OCI-LY7 (cell line): ENCODE measurements at regions not wholly inside any gene's neighbourhood (a gene's known extent, or its start where the extent isn't known, plus 50 kb on each side); places are given as distances from the start of the nearest gene placed in this dataset.

Experiments used
- BruUV-seq: library from RNA; stranded (reverse); fragments of 400-500 nt; replicated peaks from 2 replicates; lab custom pipeline; 2021; lab: Mats Ljungman, UMichigan
- CTCF ChIA-PET: fragments of 300-600 bp; sonication (Branson Sonifier 250); formaldehyde crosslinking; loops from one replicate; lab custom pipeline; 2022; ENCODE audit warnings: antibody characterized with exemption; ENCODE audit not compliant: unreplicated experiment; lab: Charles Lee
- POLR2A ChIA-PET: fragments of 300-600 bp; sonication (Branson Sonifier 250); formaldehyde crosslinking; loops from one replicate; lab custom pipeline; 2022; ENCODE audit warnings: antibody characterized with exemption; lab: Charles Lee
- DNase-seq: peaks from one replicate; pipeline ENCODE4 v3.0.0-alpha.2; 2015; ENCODE audit warnings: low spot score
- H2AFZ ChIP-seq: fragments of 200-600 bp; sonication (generic), shearing (Covaris generic); 2 replicates; pipeline ENCODE4 v1.6.1; 2014; ENCODE audit warnings: mild to moderate bottlenecking, antibody characterized with exemption, low read length, moderate library complexity
- H3K27ac ChIP-seq: fragments of 200-600 bp; sonication (generic); 2 replicates; pipeline ENCODE4 v1.5.1; 2014; ENCODE audit warnings: mixed run types, low read depth, mild to moderate bottlenecking, moderate library complexity, low read length, inconsistent platforms; ENCODE audit not compliant: poor library complexity, severe bottlenecking
- H3K36me3 ChIP-seq: fragments of 200-600 bp; sonication (generic); 2 replicates; pipeline ENCODE4 v1.6.1; 2014; ENCODE audit warnings: mild to moderate bottlenecking, antibody characterized with exemption, low read length, moderate library complexity, mixed read lengths; ENCODE audit not compliant: insufficient read depth
- H3K4me1 ChIP-seq: fragments of 200-600 bp; sonication (generic); 2 replicates; pipeline ENCODE4 v1.5.1; 2014; ENCODE audit warnings: mild to moderate bottlenecking, low read length; ENCODE audit not compliant: insufficient read depth, poor library complexity, severe bottlenecking
- H3K4me2 ChIP-seq: fragments of 200-600 bp; sonication (generic); 2 replicates; pipeline ENCODE4 v1.6.1; 2014; ENCODE audit warnings: mild to moderate bottlenecking, low read length
- H3K4me3 ChIP-seq: fragments of 200-600 bp; sonication (generic); 2 replicates; pipeline ENCODE4 v1.5.1; 2014; ENCODE audit warnings: mild to moderate bottlenecking, low read depth, low read length; ENCODE audit not compliant: poor library complexity, severe bottlenecking
- H3K79me2 ChIP-seq: fragments of 200-600 bp; sonication (generic); 2 replicates; pipeline ENCODE4 v1.6.1; 2016; ENCODE audit warnings: low read depth, mild to moderate bottlenecking, low read length, moderate library complexity, mixed read lengths; ENCODE audit not compliant: insufficient read depth
- H3K9me2 ChIP-seq: fragments of 200-600 bp; sonication (generic); 2 replicates; pipeline ENCODE4 v1.6.1; 2016; ENCODE audit warnings: mild to moderate bottlenecking, low read length, mixed read lengths; ENCODE audit not compliant: insufficient read depth
- H3K9me3 ChIP-seq: fragments of 200-600 bp; sonication (generic); 2 replicates; pipeline ENCODE4 v1.6.1; 2014; ENCODE audit warnings: mild to moderate bottlenecking, mixed run types, low read length, mixed read lengths
- H4K20me1 ChIP-seq: fragments of 200-600 bp; sonication (generic); 2 replicates; pipeline ENCODE4 v1.6.1; 2014; ENCODE audit warnings: mild to moderate bottlenecking, antibody characterized with exemption, low read length, moderate library complexity, mixed read lengths; ENCODE audit not compliant: insufficient read depth
- CTCF ChIP-seq: fragments of 200-600 bp; sonication (generic); conservative IDR thresholded peaks from 2 replicates; pipeline ENCODE4 v1.5.1; 2014; ENCODE audit warnings: mild to moderate bottlenecking, antibody characterized with exemption, low read length, moderate library complexity, mixed read lengths
- EZH2phosphoT487 ChIP-seq: fragments of 200-600 bp; sonication (generic); IDR thresholded peaks from 2 replicates; pipeline ENCODE4 v1.6.1; 2018; ENCODE audit warnings: low read depth, borderline replicate concordance, mild to moderate bottlenecking, mixed run types, antibody characterized with exemption, low read length, moderate library complexity, mixed read lengths
- intact Hi-C: fragments of 100-400 bp; cut with micrococcal nuclease; formaldehyde crosslinking; loops from one replicate; pipeline ENCODE4 v1.10.0; 2022; ENCODE audit not compliant: unreplicated experiment

- no peak for DNase-seq
- ChIA-PET POLR2A (no interaction called here), CTCF (no interaction called here)
- no peaks in the 10 kb centered on the region for H3K9me2 ChIP-seq
- no peak overlapping the region for H3K4me2 ChIP-seq
- H3K9me3 ChIP-seq = no peaks in the 10 kb centered on the region
- no peaks in the 10 kb centered on the region for H3K4me1 ChIP-seq
- no peak overlapping the region for H3K27ac ChIP-seq
- BruUV-seq = no TSS peak
- no peaks in the 10 kb centered on the region for H4K20me1 ChIP-seq
- no peaks in the 10 kb centered on the region for H3K79me2 ChIP-seq
- TF ChIP-seq CTCF (no peak), EZH2phosphoT487 (no peak)
- intact Hi-C loops = no loop called here
- H2AFZ ChIP-seq = no peak overlapping the region
- H3K36me3 ChIP-seq = no peaks in the 10 kb centered on the region
- no peak overlapping the region for H3K4me3 ChIP-seq
Observed at GRCh38 chr13:58081301-58081820, 449.8 kb downstream of the PCDH17 start.

- no TSS peak for BruUV-seq
- H3K79me2 ChIP-seq = no peaks in the 10 kb centered on the region
- H3K27ac ChIP-seq = no peak overlapping the region
- H3K4me2 ChIP-seq = no peak overlapping the region
- H3K36me3 ChIP-seq = no peaks in the 10 kb centered on the region
- no peaks in the 10 kb centered on the region for H3K4me1 ChIP-seq
- no peak for TF ChIP-seq CTCF
- no peak for TF ChIP-seq EZH2phosphoT487
- ChIA-PET CTCF (no interaction called here), POLR2A (no interaction called here)
- no peaks in the 10 kb centered on the region for H3K9me3 ChIP-seq
- no peak overlapping the region for H3K4me3 ChIP-seq
- DNase-seq = no peak
- intact Hi-C loops = no loop called here
- H3K9me2 ChIP-seq = no peaks in the 10 kb centered on the region
- no peak overlapping the region for H2AFZ ChIP-seq
- H4K20me1 ChIP-seq = no peaks in the 10 kb centered on the region
Observed at GRCh38 chr13:58083064-58083463, 451.5 kb downstream of the PCDH17 start.

GRCh38 chr13:58085274-58085673, 453.7 kb downstream of the PCDH17 start:
- no TSS peak for BruUV-seq
- Histone ChIP-seq H3K4me1 (no peaks in the 10 kb centered on the region), H4K20me1 (no peaks in the 10 kb centered on the region), H3K79me2 (no peaks in the 10 kb centered on the region), H3K27ac (no peak overlapping the region), H3K4me2 (no peak overlapping the region), H3K9me2 (no peaks in the 10 kb centered on the region), H3K9me3 (no peaks in the 10 kb centered on the region), H2AFZ (no peak overlapping the region), H3K4me3 (no peak overlapping the region), H3K36me3 (no peaks in the 10 kb centered on the region)
- TF ChIP-seq EZH2phosphoT487 = no peak
- no peak for TF ChIP-seq CTCF
- POLR2A ChIA-PET = no interaction called here
- intact Hi-C loops = no loop called here
- CTCF ChIA-PET = no interaction called here
- DNase-seq = no peak
